ENCODE measurements at regions not wholly inside any gene's neighbourhood (a gene's known extent, or its start where the extent isn't known, plus 50 kb on each side); places are given as distances from the start of the nearest gene placed in this dataset.

- TF ChIP-seq CTCF (IDR thresholded peaks at IDR 0.05): no peak
- no peaks in the 10 kb centered on the region for H3K9me3 Mint-ChIP-seq (ENCODE audit: unreplicated experiment)
- no peak overlapping the region for H3K27ac Mint-ChIP-seq (ENCODE audit: unreplicated experiment)
- no peaks in the 10 kb centered on the region for H3K27me3 Mint-ChIP-seq (ENCODE audit: unreplicated experiment)
- peaks cover 28% of the 10 kb centered on the region for H3K4me1 Mint-ChIP-seq (ENCODE audit: unreplicated experiment)
- H3K4me3 Mint-ChIP-seq (ENCODE audit: unreplicated experiment): no peak overlapping the region
- no peak for DNase-seq (ENCODE audit: extremely low spot score, unreplicated experiment)
- peaks cover 8% of the 10 kb centered on the region for H3K36me3 Mint-ChIP-seq (ENCODE audit: unreplicated experiment)
Observed at GRCh38 chr11:101810546-101810945, 104.3 kb upstream of the CEP126 start.

- no peak for DNase-seq (ENCODE audit: extremely low spot score, unreplicated experiment)
- Mint-ChIP-seq H3K4me3 (ENCODE audit: unreplicated experiment) (no peak overlapping the region), H3K27me3 (ENCODE audit: unreplicated experiment) (peaks cover 5% of the 10 kb centered on the region), H3K9me3 (ENCODE audit: unreplicated experiment) (no peaks in the 10 kb centered on the region), H3K4me1 (ENCODE audit: unreplicated experiment) (peaks cover 26% of the 10 kb centered on the region), H3K27ac (ENCODE audit: unreplicated experiment) (peak overlapping the region; percentile 48), H3K36me3 (ENCODE audit: unreplicated experiment) (peaks cover 5% of the 10 kb centered on the region)
- TF ChIP-seq CTCF (IDR thresholded peaks at IDR 0.05): no peak
Observed at GRCh38 chr11:101807531-101807930, 107.3 kb upstream of the CEP126 start.

GRCh38 chr11:101803651-101804050, 111.2 kb upstream of the CEP126 start:
- H3K36me3 Mint-ChIP-seq (ENCODE audit: unreplicated experiment): no peaks in the 10 kb centered on the region
- no peak overlapping the region for H3K4me3 Mint-ChIP-seq (ENCODE audit: unreplicated experiment)

GRCh38 chr11:101797335-101797734, 117.5 kb upstream of the CEP126 start:
- TF ChIP-seq CTCF (IDR thresholded peaks at IDR 0.05): no peak
- Mint-ChIP-seq H3K9me3 (ENCODE audit: unreplicated experiment) (peaks cover 13% of the 10 kb centered on the region), H3K4me1 (ENCODE audit: unreplicated experiment) (peaks cover 21% of the 10 kb centered on the region), H3K27me3 (ENCODE audit: unreplicated experiment) (peaks cover 2% of the 10 kb centered on the region), H3K4me3 (ENCODE audit: unreplicated experiment) (no peak overlapping the region), H3K36me3 (ENCODE audit: unreplicated experiment) (peaks cover 3% of the 10 kb centered on the region), H3K27ac (ENCODE audit: unreplicated experiment) (peak overlapping the region; percentile 21)
- DNase-seq (ENCODE audit: extremely low spot score, unreplicated experiment): no peak

More at GRCh38 chr11:101803651-101804050, 111.2 kb upstream of the CEP126 start:
- no peak for TF ChIP-seq CTCF (IDR thresholded peaks at IDR 0.05)
- no peak overlapping the region for H3K27ac Mint-ChIP-seq (ENCODE audit: unreplicated experiment)
- H3K9me3 Mint-ChIP-seq (ENCODE audit: unreplicated experiment): peaks cover 9% of the 10 kb centered on the region
- H3K4me1 Mint-ChIP-seq (ENCODE audit: unreplicated experiment): peaks cover 21% of the 10 kb centered on the region
- DNase-seq (ENCODE audit: extremely low spot score, unreplicated experiment): no peak
- H3K27me3 Mint-ChIP-seq (ENCODE audit: unreplicated experiment): peaks cover 6% of the 10 kb centered on the region

GRCh38 chr11:101792814-101793213, 122.0 kb upstream of the CEP126 start:
- H3K9me3 Mint-ChIP-seq (ENCODE audit: unreplicated experiment): peaks cover 8% of the 10 kb centered on the region
- H3K27ac Mint-ChIP-seq (ENCODE audit: unreplicated experiment): no peak overlapping the region
- H3K4me3 Mint-ChIP-seq (ENCODE audit: unreplicated experiment): no peak overlapping the region
- peaks cover 17% of the 10 kb centered on the region for H3K4me1 Mint-ChIP-seq (ENCODE audit: unreplicated experiment)
- no peak for DNase-seq (ENCODE audit: extremely low spot score, unreplicated experiment)
- no peaks in the 10 kb centered on the region for H3K27me3 Mint-ChIP-seq (ENCODE audit: unreplicated experiment)
- TF ChIP-seq CTCF (IDR thresholded peaks at IDR 0.05): no peak
- peaks cover 11% of the 10 kb centered on the region for H3K36me3 Mint-ChIP-seq (ENCODE audit: unreplicated experiment)

Data from osteocyte (in vitro differentiated cells).